SU-DHL-6 (cell line): ENCODE measurements at regions not wholly inside any gene's neighbourhood (a gene's known extent, or its start where the extent isn't known, plus 50 kb on each side); places are given as distances from the start of the nearest gene placed in this dataset.

Experiments
- H2AFZ ChIP-seq: fragments of 200-600 bp; sonication (generic); 2 replicates; pipeline ENCODE4 v1.6.1; 2014; ENCODE audit warnings: low read depth, mild to moderate bottlenecking, moderate library complexity, mixed read lengths, antibody characterized with exemption, low read length; ENCODE audit not compliant: severe bottlenecking
- H3F3A ChIP-seq: fragments of 200-600 bp; shearing (Covaris generic); 2 replicates; pipeline ENCODE4 v1.6.0; 2016; ENCODE audit warnings: antibody characterized with exemption, mild to moderate bottlenecking; ENCODE audit not compliant: insufficient read depth
- H3K27ac ChIP-seq: fragments of 200-600 bp; sonication (generic); 2 replicates; pipeline ENCODE4 v1.5.1; 2016; ENCODE audit warnings: low read depth, mild to moderate bottlenecking, low read length, moderate library complexity, mixed read lengths
- H3K27me3 ChIP-seq: fragments of 200-600 bp; sonication (generic), shearing (Covaris generic); 2 replicates; pipeline ENCODE4 v1.6.0; 2014; ENCODE audit warnings: mild to moderate bottlenecking, low read length
- H3K36me3 ChIP-seq: fragments of 200-600 bp; sonication (generic); 2 replicates; pipeline ENCODE4 v1.6.1; 2014; ENCODE audit warnings: mild to moderate bottlenecking, low read length, mixed read lengths
- H3K4me2 ChIP-seq: fragments of 300-600, 200-600 bp; shearing (Covaris generic), sonication (generic); 2 replicates; pipeline ENCODE4 v1.6.0; 2014; ENCODE audit warnings: low read length, low read depth, mild to moderate bottlenecking; ENCODE audit not compliant: poor library complexity, severe bottlenecking
- H3K4me3 ChIP-seq: fragments of 200-600 bp; sonication (generic); 2 replicates; pipeline ENCODE4 v1.5.1; 2014; ENCODE audit warnings: antibody characterized with exemption, low read length, mild to moderate bottlenecking, mixed read lengths; ENCODE audit not compliant: insufficient read depth, poor library complexity, severe bottlenecking
- H3K79me2 ChIP-seq: fragments of 200-600 bp; sonication (generic); 2 replicates; pipeline ENCODE4 v1.6.1; 2014; ENCODE audit warnings: mild to moderate bottlenecking, low read length, moderate library complexity; ENCODE audit not compliant: insufficient read depth
- H3K9ac ChIP-seq: fragments of 200-600 bp; sonication (generic); 2 replicates; pipeline ENCODE4 v1.7.0; 2014; ENCODE audit warnings: mild to moderate bottlenecking, low read length
- H3K9me2 ChIP-seq: fragments of 200-600 bp; sonication (generic); replicated peaks from 2 replicates; pipeline ENCODE4 v1.6.1; 2014; ENCODE audit warnings: low read length; ENCODE audit not compliant: insufficient read depth
- H3K9me3 ChIP-seq: fragments of 200-600 bp; sonication (generic); 2 replicates; pipeline ENCODE4 v1.6.1; 2014; ENCODE audit warnings: low read length, mixed read lengths; ENCODE audit not compliant: insufficient read depth
- H4K20me1 ChIP-seq: fragments of 200-600 bp; sonication (generic); 2 replicates; pipeline ENCODE4 v1.6.1; 2014; ENCODE audit warnings: low read depth, mild to moderate bottlenecking, antibody characterized with exemption, low read length, moderate library complexity, mixed read lengths
- CTCF ChIP-seq: fragments of 200-600 bp; sonication (generic); IDR thresholded peaks from one replicate; pipeline ENCODE4 v1.5.1; 2017; ENCODE audit warnings: antibody characterized with exemption, mild to moderate bottlenecking, low read length, moderate library complexity; ENCODE audit not compliant: insufficient read depth, poor library complexity, severe bottlenecking
- EZH2phosphoT487 ChIP-seq: fragments of 200-600 bp; sonication (generic), shearing (Covaris generic); conservative IDR thresholded peaks from 2 replicates; pipeline ENCODE4 v1.6.1; 2018; ENCODE audit warnings: mild to moderate bottlenecking, antibody characterized with exemption, low read length, moderate library complexity, mixed read lengths

DNA sequence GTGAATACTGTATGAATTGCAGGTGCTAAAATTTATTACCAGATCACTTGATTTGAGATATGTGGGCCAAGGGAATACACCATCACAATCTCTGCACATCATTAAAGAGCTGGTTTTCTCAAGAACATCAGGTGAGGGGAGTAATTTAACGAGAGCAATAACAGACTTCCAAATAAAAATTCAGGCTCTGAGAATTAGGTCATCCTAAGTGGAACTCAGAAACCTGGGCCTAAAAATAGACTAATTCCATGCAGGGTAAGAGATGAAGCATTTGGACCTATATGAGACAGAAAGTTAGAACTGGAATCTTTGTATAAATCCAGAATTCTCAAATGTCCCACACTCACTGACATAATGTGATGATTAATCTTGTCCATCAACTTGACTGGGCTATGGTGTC lies 331.1 kb downstream of the ZNF621 start:
- no peak overlapping the region for H2AFZ ChIP-seq
- no peaks in the 10 kb centered on the region for H4K20me1 ChIP-seq
- no peak overlapping the region for H3K4me3 ChIP-seq
- no peak overlapping the region for H3K9ac ChIP-seq
- no peak overlapping the region for H3K27ac ChIP-seq
- H3K4me2 ChIP-seq, result no peak overlapping the region
- no peaks in the 10 kb centered on the region for H3K27me3 ChIP-seq
- TF ChIP-seq EZH2phosphoT487, result no peak
- no peak for TF ChIP-seq CTCF
- no peaks in the 10 kb centered on the region for H3K36me3 ChIP-seq
- no peaks in the 10 kb centered on the region for H3K9me2 ChIP-seq
- no peaks in the 10 kb centered on the region for H3K79me2 ChIP-seq
- no peaks in the 10 kb centered on the region for H3F3A ChIP-seq
- no peaks in the 10 kb centered on the region for H3K9me3 ChIP-seq

DNA sequence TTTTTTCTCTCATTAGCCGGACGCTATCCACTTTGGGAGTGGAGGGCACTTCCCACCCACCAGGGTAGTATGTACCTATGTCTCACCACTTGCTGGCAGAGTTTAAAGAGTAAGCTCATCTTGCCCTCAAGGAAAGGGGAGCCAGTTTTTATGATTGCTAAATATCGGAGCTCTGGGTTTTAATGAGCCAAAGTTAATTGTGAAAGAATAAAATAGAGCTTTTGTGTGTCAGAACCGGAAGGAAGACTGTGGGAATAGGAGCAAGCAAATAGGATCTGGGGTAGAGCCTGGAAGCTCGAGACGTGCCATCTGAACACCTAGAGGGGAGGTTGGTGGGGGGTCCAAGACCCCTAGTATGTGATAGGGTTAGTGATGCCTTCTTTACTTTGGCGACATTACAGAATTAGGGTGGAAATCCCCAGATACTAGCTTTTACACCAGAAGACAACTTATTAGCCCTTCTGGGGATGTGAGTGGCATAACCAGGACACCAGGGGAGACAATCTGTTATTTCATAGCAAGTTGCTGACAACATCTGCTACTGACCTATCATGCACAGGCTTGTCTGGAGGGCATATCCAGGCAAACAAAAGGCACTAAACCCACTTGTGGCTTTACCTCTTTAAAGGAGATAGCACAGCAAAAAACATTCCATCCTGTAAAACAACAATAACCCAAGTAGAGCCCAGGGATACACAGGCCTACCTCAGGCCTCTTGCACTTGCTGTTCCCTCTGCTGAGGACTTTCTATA lies 333.8 kb downstream of the ZNF621 start:
- no peak overlapping the region for H3K9ac ChIP-seq
- TF ChIP-seq EZH2phosphoT487, result no peak
- no peak for TF ChIP-seq CTCF
- no peaks in the 10 kb centered on the region for H3F3A ChIP-seq

DNA sequence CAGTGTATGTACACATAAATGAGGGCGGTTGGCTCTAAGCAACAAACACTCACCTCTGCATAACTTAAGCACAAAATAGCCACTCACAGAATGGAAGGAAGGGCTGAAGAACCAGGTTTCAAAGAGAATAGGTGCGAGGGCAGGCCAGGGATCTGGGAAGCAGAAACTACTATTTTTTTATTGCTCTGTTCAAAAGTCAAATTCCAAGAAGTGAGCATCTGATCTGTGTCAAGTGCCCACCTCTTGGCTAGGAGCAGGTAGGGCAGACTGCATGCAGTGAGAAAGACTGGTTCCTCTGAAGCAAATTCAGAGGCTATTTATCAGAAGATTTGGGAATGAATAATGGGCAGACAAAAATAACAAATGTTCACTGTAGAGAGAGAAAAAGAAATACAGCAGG lies 336.4 kb upstream of the CTNNB1 start:
- TF ChIP-seq CTCF (no peak), EZH2phosphoT487 (no peak)
- H4K20me1 ChIP-seq, result no peaks in the 10 kb centered on the region
- no peak overlapping the region for H2AFZ ChIP-seq
- no peaks in the 10 kb centered on the region for H3K79me2 ChIP-seq
- no peaks in the 10 kb centered on the region for H3F3A ChIP-seq
- no peak overlapping the region for H3K27ac ChIP-seq
- H3K4me2 ChIP-seq, result no peak overlapping the region
- H3K27me3 ChIP-seq, result no peaks in the 10 kb centered on the region
- no peaks in the 10 kb centered on the region for H3K36me3 ChIP-seq
- no peaks in the 10 kb centered on the region for H3K9me2 ChIP-seq
- peaks cover 3% of the 10 kb centered on the region; the same call in 1 of the 2 replicates for H3K9me3 ChIP-seq
- H3K4me3 ChIP-seq, result no peak overlapping the region
- no peak overlapping the region for H3K9ac ChIP-seq

More for the DNA sequence above, 333.8 kb downstream of the ZNF621 start:
- H3K4me3 ChIP-seq, result no peak overlapping the region
- H3K4me2 ChIP-seq, result no peak overlapping the region
- no peak overlapping the region for H2AFZ ChIP-seq
- H3K27ac ChIP-seq, result no peak overlapping the region
- H3K36me3 ChIP-seq, result no peaks in the 10 kb centered on the region
- H3K9me3 ChIP-seq, result no peaks in the 10 kb centered on the region
- no peaks in the 10 kb centered on the region for H3K79me2 ChIP-seq
- no peaks in the 10 kb centered on the region for H3K9me2 ChIP-seq
- no peaks in the 10 kb centered on the region for H3K27me3 ChIP-seq
- H4K20me1 ChIP-seq, result no peaks in the 10 kb centered on the region
